ENCODE measurements at regions not wholly inside any gene's neighbourhood (a gene's known extent, or its start where the extent isn't known, plus 50 kb on each side); places are given as distances from the start of the nearest gene placed in this dataset.

DNA sequence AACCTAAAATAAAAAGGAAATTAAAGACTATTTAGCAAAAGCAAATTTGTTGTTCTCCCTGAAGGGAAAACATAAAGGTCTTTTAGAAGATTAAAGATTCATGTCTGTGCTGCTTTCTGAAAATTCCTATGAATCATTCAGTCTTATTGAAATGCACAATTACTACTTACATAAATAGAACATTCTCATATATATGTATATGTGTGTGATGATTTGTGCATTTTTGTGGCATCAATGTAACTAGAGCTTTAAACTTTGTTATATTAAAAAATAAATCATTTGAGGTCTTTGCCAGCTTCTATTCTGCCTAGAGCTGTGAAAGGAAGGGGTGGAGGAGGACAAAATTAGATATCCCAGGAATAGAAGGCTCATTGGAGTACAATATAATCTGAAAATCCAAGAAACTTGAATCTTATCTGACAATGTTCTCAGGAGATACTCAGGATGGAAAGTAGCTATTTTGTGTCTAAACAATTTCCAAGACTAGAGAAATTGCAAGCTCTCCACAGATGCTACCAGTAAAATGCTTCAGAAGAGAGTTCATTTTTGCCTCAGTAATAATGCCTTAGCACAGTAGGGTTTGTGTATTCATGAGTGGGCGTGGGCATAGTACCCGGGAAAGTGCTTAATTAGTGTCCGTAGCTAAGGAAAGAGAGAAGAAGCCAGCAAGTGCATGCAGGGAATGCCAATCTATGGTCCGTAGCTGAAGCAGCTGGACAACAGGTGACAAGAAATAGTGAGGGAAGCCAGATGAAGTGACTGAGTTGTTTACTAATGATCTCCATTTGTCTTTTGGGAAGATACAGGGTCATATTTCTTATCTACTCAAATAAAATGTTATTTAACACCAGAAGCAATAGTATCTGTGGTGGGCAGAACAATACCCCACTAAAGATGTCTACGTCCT is 395.5 kb upstream of the NBEA start:
- no peak for DNase-seq
- no peak overlapping the region for H3K27ac ChIP-seq (ENCODE audit: low read length)
- no peaks in the 10 kb centered on the region for H3K27me3 ChIP-seq (ENCODE audit: insufficient read depth, low read length, poor library complexity)
- H4K20me1 ChIP-seq (ENCODE audit: insufficient read depth, low read length), result no peaks in the 10 kb centered on the region
- no peak overlapping the region for H3K4me3 ChIP-seq (ENCODE audit: low read depth in 1 of 2, low read length in 2 of 2)
- no peak overlapping the region for H2AFZ ChIP-seq (ENCODE audit: low read depth, low read length)
- no peaks in the 10 kb centered on the region for H3K4me1 ChIP-seq (ENCODE audit: insufficient read depth, low read length)
- H3K79me2 ChIP-seq (ENCODE audit: insufficient read depth, low read length), result no peaks in the 10 kb centered on the region
- no peak for ATAC-seq (ENCODE audit: insufficient read depth, low read depth)
- no peak for TF ChIP-seq EZH2 (IDR thresholded peaks at IDR 0.05; ENCODE audit: borderline replicate concordance, low read depth, low read length, severe bottlenecking)
- TF ChIP-seq, protein P1, sequence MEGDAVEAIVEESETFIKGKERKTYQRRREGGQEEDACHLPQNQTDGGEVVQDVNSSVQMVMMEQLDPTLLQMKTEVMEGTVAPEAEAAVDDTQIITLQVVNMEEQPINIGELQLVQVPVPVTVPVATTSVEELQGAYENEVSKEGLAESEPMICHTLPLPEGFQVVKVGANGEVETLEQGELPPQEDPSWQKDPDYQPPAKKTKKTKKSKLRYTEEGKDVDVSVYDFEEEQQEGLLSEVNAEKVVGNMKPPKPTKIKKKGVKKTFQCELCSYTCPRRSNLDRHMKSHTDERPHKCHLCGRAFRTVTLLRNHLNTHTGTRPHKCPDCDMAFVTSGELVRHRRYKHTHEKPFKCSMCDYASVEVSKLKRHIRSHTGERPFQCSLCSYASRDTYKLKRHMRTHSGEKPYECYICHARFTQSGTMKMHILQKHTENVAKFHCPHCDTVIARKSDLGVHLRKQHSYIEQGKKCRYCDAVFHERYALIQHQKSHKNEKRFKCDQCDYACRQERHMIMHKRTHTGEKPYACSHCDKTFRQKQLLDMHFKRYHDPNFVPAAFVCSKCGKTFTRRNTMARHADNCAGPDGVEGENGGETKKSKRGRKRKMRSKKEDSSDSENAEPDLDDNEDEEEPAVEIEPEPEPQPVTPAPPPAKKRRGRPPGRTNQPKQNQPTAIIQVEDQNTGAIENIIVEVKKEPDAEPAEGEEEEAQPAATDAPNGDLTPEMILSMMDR (IDR thresholded peaks at IDR 0.05; ENCODE audit: borderline replicate concordance, extremely low read depth, low read length, poor library complexity, severe bottlenecking), result no peak
- H3K9ac ChIP-seq (ENCODE audit: low read depth, low read length), result no peak overlapping the region
- H3K9me3 ChIP-seq (ENCODE audit: insufficient read depth, low read length, severe bottlenecking), result no peaks in the 10 kb centered on the region
- no peaks in the 10 kb centered on the region for H3K36me3 ChIP-seq (ENCODE audit: insufficient read depth, low read length)
- no peak overlapping the region for H3K4me2 ChIP-seq (ENCODE audit: insufficient read depth, low read length)

DNA sequence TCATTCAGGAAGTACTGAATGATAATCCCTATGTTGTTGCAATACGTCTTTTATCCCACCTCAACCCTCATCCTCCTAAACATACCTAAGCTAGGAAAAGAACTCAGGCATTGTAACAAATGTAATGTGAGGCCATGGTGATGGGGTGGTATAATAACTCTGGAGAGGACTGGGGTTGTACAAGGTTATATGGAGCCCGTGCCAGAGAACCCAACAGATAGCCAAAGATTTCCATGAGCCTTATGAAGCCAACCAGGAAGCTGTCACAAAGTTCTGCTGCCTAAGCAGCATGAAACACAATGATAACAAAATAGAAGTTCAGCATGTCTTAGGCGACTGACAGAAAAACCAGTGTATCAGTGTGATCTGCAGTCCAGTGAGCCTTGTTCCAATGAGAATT is 394.1 kb upstream of the NBEA start:
- Histone ChIP-seq H3K4me2 (ENCODE audit: insufficient read depth, low read length) (no peak overlapping the region), H3K9ac (ENCODE audit: low read depth, low read length) (no peak overlapping the region), H3K9me3 (ENCODE audit: insufficient read depth, low read length, severe bottlenecking) (no peaks in the 10 kb centered on the region), H3K27me3 (ENCODE audit: insufficient read depth, low read length, poor library complexity) (no peaks in the 10 kb centered on the region), H3K36me3 (ENCODE audit: insufficient read depth, low read length) (no peaks in the 10 kb centered on the region), H3K4me1 (ENCODE audit: insufficient read depth, low read length) (no peaks in the 10 kb centered on the region), H3K27ac (ENCODE audit: low read length) (no peak overlapping the region), H3K79me2 (ENCODE audit: insufficient read depth, low read length) (no peaks in the 10 kb centered on the region), H3K4me3 (ENCODE audit: low read depth in 1 of 2, low read length in 2 of 2) (no peak overlapping the region), H4K20me1 (ENCODE audit: insufficient read depth, low read length) (no peaks in the 10 kb centered on the region), H2AFZ (ENCODE audit: low read depth, low read length) (no peak overlapping the region)
- no peak for DNase-seq
- TF ChIP-seq EZH2 (IDR thresholded peaks at IDR 0.05; ENCODE audit: borderline replicate concordance, low read depth, low read length, severe bottlenecking), result no peak
- TF ChIP-seq, protein P1 (IDR thresholded peaks at IDR 0.05; ENCODE audit: borderline replicate concordance, extremely low read depth, low read length, poor library complexity, severe bottlenecking), result no peak
- ATAC-seq (ENCODE audit: insufficient read depth, low read depth), result no peak

- Histone ChIP-seq H3K4me1 (ENCODE audit: insufficient read depth, low read length) (no peaks in the 10 kb centered on the region), H3K27me3 (ENCODE audit: insufficient read depth, low read length, poor library complexity) (no peaks in the 10 kb centered on the region), H4K20me1 (ENCODE audit: insufficient read depth, low read length) (no peaks in the 10 kb centered on the region), H3K4me3 (ENCODE audit: low read depth in 1 of 2, low read length in 2 of 2) (no peak overlapping the region), H3K79me2 (ENCODE audit: insufficient read depth, low read length) (no peaks in the 10 kb centered on the region), H3K9ac (ENCODE audit: low read depth, low read length) (no peak overlapping the region), H3K27ac (ENCODE audit: low read length) (no peak overlapping the region), H2AFZ (ENCODE audit: low read depth, low read length) (no peak overlapping the region), H3K9me3 (ENCODE audit: insufficient read depth, low read length, severe bottlenecking) (no peaks in the 10 kb centered on the region), H3K4me2 (ENCODE audit: insufficient read depth, low read length) (no peak overlapping the region), H3K36me3 (ENCODE audit: insufficient read depth, low read length) (no peaks in the 10 kb centered on the region)
- ATAC-seq (ENCODE audit: insufficient read depth, low read depth) (no peak), DNase-seq (no peak)
- TF ChIP-seq, protein P1 (IDR thresholded peaks at IDR 0.05; ENCODE audit: borderline replicate concordance, extremely low read depth, low read length, poor library complexity, severe bottlenecking), result no peak
- TF ChIP-seq EZH2 (IDR thresholded peaks at IDR 0.05; ENCODE audit: borderline replicate concordance, low read depth, low read length, severe bottlenecking), result no peak
Measured at GRCh38 chr13:34553376-34553775, 388.7 kb upstream of the NBEA start.

Data from DND-41 (cell line).